GM19463 (cell line): ENCODE measurements at regions not wholly inside any gene's neighbourhood (a gene's known extent, or its start where the extent isn't known, plus 50 kb on each side); places are given as distances from the start of the nearest gene placed in this dataset.

Experiments used
- ATAC-seq: cut with Tn5 transposase; IDR thresholded peaks from one replicate; pipeline ENCODE4 v1.9.1; 2021; ENCODE audit warnings: mild to moderate bottlenecking, moderate library complexity; ENCODE audit not compliant: unreplicated experiment

- ATAC-seq = no peak
Measured at GRCh38 chr13:107295416-107296140, 727.6 kb upstream of the ARGLU1 start.

GRCh38 chr13:107293924-107294323 lies 726.0 kb upstream of the ARGLU1 start:
- no peak for ATAC-seq

DNA sequence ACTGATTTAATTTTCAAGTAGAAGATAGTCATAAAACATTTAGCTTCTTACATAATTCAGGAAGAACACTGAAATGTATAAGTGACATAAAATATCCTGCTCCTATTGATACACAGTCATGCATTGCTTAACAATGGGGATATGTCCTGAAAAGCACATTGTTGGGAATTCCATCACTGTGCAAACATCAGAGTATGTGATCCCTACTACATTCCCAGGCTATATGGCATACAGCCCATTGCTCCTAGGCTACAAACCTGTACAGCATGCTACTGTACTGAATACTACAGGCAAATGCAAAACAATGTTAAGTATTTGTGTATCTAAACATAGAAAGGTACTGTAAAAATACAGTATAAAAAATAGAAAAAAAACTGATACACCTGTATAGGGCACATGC lies 723.9 kb upstream of the ARGLU1 start:
- no peak for ATAC-seq

- no peak for ATAC-seq
Measured at GRCh38 chr13:107289540-107289939, 721.6 kb upstream of the ARGLU1 start.

DNA sequence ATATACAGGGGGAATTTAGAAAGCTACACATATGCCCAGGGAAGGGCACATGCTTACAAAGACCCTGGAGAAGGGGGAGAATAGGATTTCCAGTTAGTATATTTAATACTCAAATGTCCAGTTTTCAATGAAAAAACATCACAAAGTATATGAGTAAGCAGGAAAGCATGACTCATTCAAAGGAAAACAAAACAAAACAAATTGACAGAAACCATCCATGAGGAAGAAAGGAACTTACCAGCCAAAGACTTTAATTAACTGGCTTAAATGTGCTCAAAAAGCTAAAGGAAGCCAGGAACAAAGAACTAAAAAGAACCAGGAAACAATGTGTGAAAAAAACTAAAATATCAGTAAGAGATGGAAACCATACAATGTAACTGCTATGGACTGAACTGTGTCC lies 716.2 kb upstream of the ARGLU1 start:
- no peak for ATAC-seq

GRCh38 chr13:107277911-107278310 lies 710.0 kb upstream of the ARGLU1 start:
- ATAC-seq = no peak

- no peak for ATAC-seq
Measured at GRCh38 chr13:107276936-107277335, 709.0 kb upstream of the ARGLU1 start.

DNA sequence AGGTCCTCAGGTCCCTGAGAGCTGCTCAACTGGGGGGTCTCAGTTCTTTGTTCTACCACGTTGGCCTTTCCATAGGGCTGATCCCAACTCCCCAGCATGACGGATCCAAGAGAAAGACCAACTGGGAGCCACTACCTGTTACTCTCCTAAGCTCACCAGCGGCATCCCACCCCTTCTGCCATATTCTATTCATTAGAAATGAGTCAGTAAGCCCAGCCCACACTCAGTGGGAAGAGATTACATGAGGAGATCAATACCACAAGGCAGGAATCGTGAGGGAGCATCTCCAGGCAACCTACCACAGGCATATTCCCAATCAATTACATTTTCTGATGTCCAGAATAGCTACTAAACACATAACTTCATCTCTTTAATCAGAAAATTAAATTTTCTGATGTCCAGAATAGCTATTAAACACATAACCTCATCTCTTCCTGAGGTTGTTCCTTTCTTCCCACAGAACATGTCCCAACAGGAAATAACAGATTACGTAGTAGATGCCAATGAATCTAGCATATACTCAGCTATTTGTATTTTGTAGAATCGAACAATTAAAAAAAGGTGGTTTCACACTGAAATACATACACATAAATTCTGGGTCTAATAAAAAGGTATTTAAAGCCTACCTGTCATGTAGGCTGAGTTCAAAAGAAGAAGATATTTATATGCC lies 708.1 kb upstream of the ARGLU1 start:
- ATAC-seq = no peak

GRCh38 chr13:107275312-107275711 lies 707.4 kb upstream of the ARGLU1 start:
- ATAC-seq = no peak

GRCh38 chr13:107271227-107271626 lies 703.3 kb upstream of the ARGLU1 start:
- ATAC-seq = no peak

- no peak for ATAC-seq
Measured at GRCh38 chr13:107266657-107267056, 698.7 kb upstream of the ARGLU1 start.

DNA sequence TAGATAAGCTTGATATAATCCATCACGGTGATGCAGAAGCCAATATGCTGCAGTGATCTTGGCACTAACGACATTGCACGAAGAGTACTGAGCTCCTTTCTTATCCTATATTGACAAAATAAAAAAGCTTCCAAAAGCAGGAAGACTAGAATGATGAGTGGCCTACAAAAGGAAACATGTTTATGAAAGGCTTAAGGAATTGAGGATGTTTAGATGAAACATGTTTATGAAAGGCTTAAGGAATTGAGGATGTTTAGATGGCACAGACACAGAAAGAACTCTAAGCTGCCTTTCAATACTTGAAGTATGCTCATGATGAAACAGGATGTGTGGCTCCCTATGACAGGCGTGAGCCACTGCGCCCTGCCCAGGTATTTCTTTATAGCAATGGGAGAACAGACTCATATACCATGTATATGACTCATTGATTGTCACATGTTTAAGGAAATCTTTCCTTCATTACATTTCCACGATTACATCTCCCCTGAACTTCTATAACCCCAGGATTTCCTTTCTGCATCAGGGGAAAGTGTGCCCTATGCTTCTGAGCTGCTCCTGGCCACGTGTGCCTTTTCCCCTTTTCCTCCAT lies 690.8 kb upstream of the ARGLU1 start:
- ATAC-seq = no peak

- ATAC-seq = no peak
Measured at GRCh38 chr13:107254392-107254791, 686.5 kb upstream of the ARGLU1 start.

GRCh38 chr13:107252428-107252827 lies 684.5 kb upstream of the ARGLU1 start:
- no peak for ATAC-seq

DNA sequence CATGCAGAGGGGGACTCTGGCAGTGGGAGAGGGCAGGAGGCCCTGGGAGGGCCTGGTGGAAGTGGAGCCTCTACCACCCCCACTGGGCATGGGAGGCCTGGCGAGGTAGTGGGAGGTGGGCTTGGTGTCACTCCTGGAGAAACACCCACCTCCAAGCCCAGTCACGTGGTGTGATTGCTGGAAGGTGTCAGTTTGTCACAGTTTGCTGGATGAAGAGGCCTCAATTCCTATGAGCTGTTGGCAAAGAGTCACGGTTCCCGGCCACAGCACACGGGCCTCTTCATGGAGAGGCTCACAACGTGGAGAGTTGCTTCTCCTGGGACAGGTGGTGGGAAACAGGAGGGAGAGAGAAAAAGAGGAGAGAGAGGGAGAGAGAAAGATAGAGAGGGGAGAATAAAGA lies 684.1 kb upstream of the ARGLU1 start:
- ATAC-seq = no peak

GRCh38 chr13:107251341-107251740 lies 683.4 kb upstream of the ARGLU1 start:
- no peak for ATAC-seq

DNA sequence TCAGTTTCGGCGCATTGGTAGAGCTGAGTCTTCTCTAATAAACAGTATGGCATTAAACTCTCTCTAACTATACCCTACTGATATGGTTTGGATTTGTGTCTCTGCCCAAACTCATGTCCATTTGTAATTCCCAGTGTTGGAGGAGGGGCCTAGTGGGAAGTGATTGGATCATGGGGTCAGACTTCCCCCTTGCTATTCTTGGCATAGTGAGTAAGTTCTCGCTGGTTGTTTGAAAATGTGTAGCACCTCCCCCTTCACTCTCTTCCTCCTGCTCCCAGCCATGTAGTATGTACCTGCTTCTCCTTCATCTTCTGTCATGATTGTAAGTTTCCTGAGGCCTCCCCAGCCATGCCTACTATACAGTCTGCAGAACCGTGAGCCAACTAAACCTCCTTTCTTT lies 682.7 kb upstream of the ARGLU1 start:
- ATAC-seq = no peak

- ATAC-seq = no peak
Measured at GRCh38 chr13:107244241-107244640, 676.3 kb upstream of the ARGLU1 start.

GRCh38 chr13:107242138-107242537 lies 674.2 kb upstream of the ARGLU1 start:
- ATAC-seq = no peak

DNA sequence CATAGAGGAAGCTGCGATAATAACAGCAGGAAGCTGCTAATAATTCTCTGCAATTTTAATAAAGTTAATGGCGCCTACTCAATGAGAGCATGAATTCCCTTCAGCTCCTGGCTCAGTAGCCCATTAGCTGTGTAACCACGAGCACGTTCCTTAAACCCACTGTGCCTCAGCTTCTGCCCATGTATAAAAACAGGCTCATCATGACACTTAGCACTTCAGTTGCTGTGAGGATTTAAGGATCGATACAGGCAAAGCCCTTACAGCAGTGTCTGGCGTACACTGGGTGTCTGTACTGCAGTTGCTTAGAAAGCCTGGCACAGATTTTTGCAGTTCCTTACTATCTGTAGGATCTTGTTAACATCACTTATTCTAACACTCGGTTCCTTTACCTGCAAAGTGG lies 673.4 kb upstream of the ARGLU1 start:
- no peak for ATAC-seq

DNA sequence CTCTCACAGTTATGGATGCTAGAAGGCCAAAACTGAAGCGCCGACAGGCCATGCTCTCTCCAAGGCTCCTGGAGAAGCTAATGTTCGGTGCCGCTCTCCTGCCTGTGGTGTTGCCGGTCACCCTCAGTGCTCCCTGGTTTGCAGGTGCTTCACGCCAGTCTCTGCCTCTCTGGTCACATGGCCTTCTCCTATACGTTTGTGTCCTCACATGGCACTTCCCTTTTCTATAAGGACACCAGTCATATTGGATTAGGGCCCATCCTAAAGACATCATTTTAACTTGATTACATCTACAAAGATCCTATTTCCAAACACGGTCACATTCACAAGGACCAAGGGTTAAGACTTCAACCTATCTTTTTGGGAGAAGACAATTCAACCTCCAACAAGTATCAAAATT lies 671.3 kb upstream of the ARGLU1 start:
- ATAC-seq = no peak

GRCh38 chr13:107238262-107238981 lies 670.5 kb upstream of the ARGLU1 start:
- ATAC-seq = no peak
